K562 (cell line): ENCODE measurements at regions not wholly inside any gene's neighbourhood (a gene's known extent, or its start where the extent isn't known, plus 50 kb on each side); places are given as distances from the start of the nearest gene placed in this dataset.

Source experiments
- ATAC-seq: fragments of 200-7000 bp; cut with Tn5 transposase; 3 replicates; pipeline ENCODE4 v1.9.1; 2020; ENCODE audit warnings: moderate library complexity
- BruUV-seq: library from RNA; stranded (reverse); fragments of 400-500 nt; replicated peaks from 2 replicates; lab custom pipeline; 2021; lab: Mats Ljungman, UMichigan
- CTCF ChIA-PET: fragments of 300-600 bp; formaldehyde crosslinking; extraction: SDS; loops from one replicate; lab custom pipeline; 2021; ENCODE audit warnings: low intra/inter-chr PET ratio; lab: Yijun Ruan, JAX
- POLR2A ChIA-PET: fragments of 300-600, 350-650 bp; sonication (Branson Sonifier 250); formaldehyde crosslinking; extraction: SDS; loops from one replicate; lab custom pipeline; 2021; ENCODE audit warnings: antibody characterized with exemption, inconsistent platforms; lab: Yijun Ruan, JAX
- DNase-seq, 4 experiments: peaks; one replicate each; pipeline versions ENCODE4 v3.0.0 to v3.0.0-alpha.2; 2011 to 2018; ENCODE audit warnings: low spot score in 3 of 4, mixed read lengths in 3 of 4; ENCODE audit errors: extremely low read depth in 1 of 4
- FAIRE-seq: peaks from 2 replicates; lab custom pipeline; 2011; peaks lifted over from hg19 to GRCh38; lab: Jason Lieb, UNC
- H2AFZ ChIP-seq: 2 replicates; pipeline ENCODE4 v1.6.0; 2011; ENCODE audit warnings: low read depth, low read length, control low read depth, inconsistent platforms
- H3K27ac ChIP-seq: fragments of 200-600 bp; 3 replicates; pipeline ENCODE4 v1.8.0; 2011; ENCODE audit warnings: low read depth, mild to moderate bottlenecking, control low read depth, inconsistent platforms, low read length, moderate library complexity, mixed read lengths; ENCODE audit errors: extremely low read depth
- H3K27me3 ChIP-seq, 2 experiments: fragments of 300-600 bp in 1 of 2; 2 replicates in 1 of 2; 3 replicates in 1 of 2; pipeline versions ENCODE4 v1.6.0 to v1.8.0; 2011; ENCODE audit warnings: inconsistent platforms in 2 of 2, low read length in 2 of 2, mild to moderate bottlenecking in 1 of 2, mixed read lengths in 1 of 2, moderate library complexity in 1 of 2; ENCODE audit not compliant: control insufficient read depth in 2 of 2, insufficient read depth in 2 of 2
- H3K36me3 ChIP-seq: fragments of 300-600 bp; 3 replicates; pipeline ENCODE4 v1.8.0; 2011; ENCODE audit warnings: mild to moderate bottlenecking, low read length, inconsistent platforms; ENCODE audit not compliant: control insufficient read depth, insufficient read depth
- H3K4me1 ChIP-seq, 2 experiments: fragments of 200-600 bp in 1 of 2; replicated peaks in 1 of 2; 2 replicates in 1 of 2; 3 replicates in 1 of 2; pipeline versions ENCODE4 v1.5.1 to v1.8.0; 2011; ENCODE audit warnings: inconsistent platforms in 2 of 2, low read length in 2 of 2, mild to moderate bottlenecking in 1 of 2, mixed read lengths in 1 of 2, moderate library complexity in 1 of 2; ENCODE audit not compliant: control insufficient read depth in 2 of 2, insufficient read depth in 2 of 2
- H3K4me2 ChIP-seq: 2 replicates; pipeline ENCODE4 v1.6.1; 2011; ENCODE audit warnings: low read length, control low read depth, inconsistent platforms, mixed read lengths; ENCODE audit not compliant: insufficient read depth
- H3K4me3 ChIP-seq: fragments of 200-600 bp; sonication (generic), shearing (Covaris generic); 2 replicates; pipeline ENCODE4 v1.5.1; 2016; ENCODE audit warnings: control low read depth, inconsistent platforms
- H3K79me2 ChIP-seq: fragments of 200-600 bp; 3 replicates; pipeline ENCODE4 v1.8.0; 2011; ENCODE audit warnings: low read length, inconsistent platforms; ENCODE audit not compliant: control insufficient read depth, insufficient read depth
- H3K9ac ChIP-seq, 2 experiments: 2 replicates each; pipeline versions ENCODE4 v1.6.0 to v1.6.1; 2011; ENCODE audit warnings: low read depth in 2 of 2, low read length in 2 of 2, control low read depth in 1 of 2, inconsistent platforms in 1 of 2, mild to moderate bottlenecking in 1 of 2, mixed read lengths in 1 of 2; ENCODE audit not compliant: insufficient read depth in 1 of 2
- H3K9me1 ChIP-seq: one replicate; pipeline ENCODE4 v1.6.0; 2011; ENCODE audit warnings: inconsistent platforms, mild to moderate bottlenecking, low read length, moderate library complexity; ENCODE audit not compliant: control insufficient read depth, insufficient read depth
- H3K9me3 ChIP-seq: replicated peaks from 2 replicates; pipeline ENCODE4 v1.5.1; 2011; ENCODE audit warnings: low read depth, low read length, inconsistent platforms; ENCODE audit not compliant: control insufficient read depth, insufficient read depth
- H4K20me1 ChIP-seq: replicated peaks from 2 replicates; pipeline ENCODE4 v1.6.1; 2011; ENCODE audit warnings: low read length, inconsistent platforms, mixed read lengths; ENCODE audit not compliant: control insufficient read depth, insufficient read depth
- C11orf30 ChIP-seq: fragments of 450-650 bp; IDR thresholded peaks from 2 replicates; pipeline ENCODE4 v1.6.1; 2016; ENCODE audit warnings: low read depth, mild to moderate bottlenecking
- CTCF ChIP-seq, 3 experiments: IDR thresholded peaks in 2 of 3; conservative IDR thresholded peaks in 1 of 3; 2 replicates each; pipeline ENCODE4 v1.5.1; 2011 to 2012; ENCODE audit warnings: low read length in 3 of 3, mild to moderate bottlenecking in 3 of 3, control low read depth in 2 of 3, improper control_type of control experiment in 1 of 3, inconsistent platforms in 1 of 3, low read depth in 1 of 3, mixed read lengths in 1 of 3, moderate library complexity in 1 of 3; ENCODE audit not compliant: insufficient read depth in 2 of 3
- ETS2 ChIP-seq: IDR thresholded peaks from 2 replicates; pipeline ENCODE4 v1.6.1; 2016; ENCODE audit warnings: borderline replicate concordance, missing genetic modification characterization, mild to moderate bottlenecking, moderate library complexity, missing compliant biosample characterization; ENCODE audit not compliant: poor library complexity, severe bottlenecking
- HOXB6 ChIP-seq: fragments of 250-450 bp; sonication (Bioruptor Pico); IDR thresholded peaks from 2 replicates; pipeline ENCODE4 v1.5.1; 2022; ENCODE audit warnings: mild to moderate bottlenecking, borderline replicate concordance
- NFE2 ChIP-seq: IDR thresholded peaks from 2 replicates; pipeline ENCODE4 v1.6.1; 2014; ENCODE audit warnings: antibody characterized with exemption, low read depth
- PHF20 ChIP-seq: fragments of 450-650 bp; IDR thresholded peaks from 2 replicates; pipeline ENCODE4 v1.6.1; 2018; ENCODE audit not compliant: partially characterized antibody
- RBM15 ChIP-seq: fragments of 200-400 bp; formaldehyde crosslinking; IDR thresholded peaks from 2 replicates; pipeline ENCODE4 v1.6.1; 2018; ENCODE audit warnings: mild to moderate bottlenecking, low read length, moderate library complexity; ENCODE audit not compliant: insufficient read depth
- TCFL5 ChIP-seq: fragments of 250-450 bp; sonication (Bioruptor Pico); conservative IDR thresholded peaks from 2 replicates; pipeline ENCODE4 v1.6.1; 2021; ENCODE audit warnings: mild to moderate bottlenecking, moderate library complexity, matching md5 sums
- ZNF668 ChIP-seq: fragments of 250-450 bp; sonication (Bioruptor Pico); IDR thresholded peaks from 2 replicates; pipeline ENCODE4 v1.8.0; 2022; ENCODE audit warnings: mild to moderate bottlenecking, inconsistent platforms
- WGBS: fragments of 100-300 bp; shearing (Covaris generic); methylation state at CpG from one replicate; pipeline ENCODE4 v1.1.6; 2016; ENCODE audit warnings: low coverage, mixed read lengths; ENCODE audit not compliant: insufficient coverage; ENCODE audit errors: missing lambda C conversion rate; 5-methylcytosine and 5-hydroxymethylcytosine counted together
- in situ Hi-C: fragments of 300-500 bp; cut with MboI; formaldehyde crosslinking; loops from 4 replicates; pipeline ENCODE4 v1.15.0; 2018; ENCODE audit warnings: inconsistent platforms, mixed read lengths
- intact Hi-C: fragments of 100-400 bp; cut with micrococcal nuclease; formaldehyde crosslinking; loops from 2 replicates; pipeline ENCODE4 v1.14.2; 2022
- TF ChIP-seq, protein P1 (sequence below), 2 experiments: fragments of 450-650 bp in 1 of 2; sonication (generic) in 1 of 2; formaldehyde crosslinking in 1 of 2; IDR thresholded peaks in 1 of 2; conservative IDR thresholded peaks in 1 of 2; 2 replicates each; pipeline versions ENCODE4 v1.6.1 to v1.8.1; 2016 to 2023; ENCODE audit warnings: mild to moderate bottlenecking in 2 of 2, moderate library complexity in 2 of 2, inconsistent platforms in 1 of 2, missing genetic modification reagents in 1 of 2

DNA sequence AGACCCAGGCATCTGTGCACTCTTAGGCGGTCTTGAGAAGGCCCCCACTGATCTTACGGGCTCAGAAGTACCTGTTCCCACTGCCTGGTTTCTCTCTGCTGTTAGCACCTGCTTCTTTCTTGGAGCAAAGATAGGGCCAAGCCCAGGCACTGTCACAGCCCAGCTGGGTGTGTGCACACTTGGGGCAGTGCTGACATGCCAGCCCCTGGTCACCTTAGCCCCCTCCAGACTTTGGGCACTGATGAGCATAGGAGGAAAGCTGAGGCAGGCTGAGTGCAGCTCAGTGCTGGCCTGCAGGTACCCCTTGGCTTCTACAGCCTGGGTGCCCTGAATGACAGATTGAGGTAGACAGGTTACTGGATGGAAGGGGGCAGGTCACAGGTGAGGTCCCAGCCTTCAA is 105.7 kb upstream of the AHI1 start:
- no TSS peak for BruUV-seq
- H3K79me2 ChIP-seq, result no peaks in the 10 kb centered on the region
- H3K27me3 ChIP-seq, result peaks cover 4 to 16% of the 10 kb centered on the region in 2 experiments; a peak in 2 of 5 replicates
- no peak for TF ChIP-seq HOXB6
- TF ChIP-seq CTCF (IDR thresholded peaks at IDR 0.05 in 2 of 3, conservative IDR thresholded peaks at IDR 0.05 in 1 of 3; ENCODE audit: insufficient read depth in 2 of 3, low read depth in 1 of 3, low read length in 3 of 3), result no peak
- TF ChIP-seq, protein P1, sequence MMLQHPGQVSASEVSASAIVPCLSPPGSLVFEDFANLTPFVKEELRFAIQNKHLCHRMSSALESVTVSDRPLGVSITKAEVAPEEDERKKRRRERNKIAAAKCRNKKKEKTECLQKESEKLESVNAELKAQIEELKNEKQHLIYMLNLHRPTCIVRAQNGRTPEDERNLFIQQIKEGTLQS (IDR thresholded peaks at IDR 0.05), result no peak
- TF ChIP-seq, protein P1 (CRISPR knock-in tag; conservative IDR thresholded peaks at IDR 0.05), result no peak
- TF ChIP-seq PHF20, result no peak
- TF ChIP-seq NFE2, result no peak
- no peak for TF ChIP-seq ZNF668
- TF ChIP-seq RBM15, result no peak
- no peak for TF ChIP-seq C11orf30
- TF ChIP-seq TCFL5 (CRISPR knock-in tag), result no peak
- TF ChIP-seq ETS2 (tag), result no peak
- intact Hi-C loops, result no loop called here
- no peak overlapping the region for H3K4me2 ChIP-seq
- ATAC-seq (no peak), DNase-seq (no peak), FAIRE-seq (no peak)
- WGBS, result 4% methylated on average over 2 of the region's 2 CpGs
- H2AFZ ChIP-seq, result no peak overlapping the region
- no peaks in the 10 kb centered on the region for H3K9me1 ChIP-seq
- ChIA-PET CTCF (no interaction called here), POLR2A (interaction anchor here (1.2 to 1.6 kb wide), 2 partner anchors 11 to 35 kb away, joined by 3 read pairs; no protein-coding TSS in a partner anchor)
- H3K36me3 ChIP-seq, result no peaks in the 10 kb centered on the region
- H3K9me3 ChIP-seq, result no peaks in the 10 kb centered on the region
- H4K20me1 ChIP-seq, result no peaks in the 10 kb centered on the region
- H3K27ac ChIP-seq, result no peak overlapping the region
- in situ Hi-C loops, result no loop called here
- H3K9ac ChIP-seq, result no peak overlapping the region
- no peak overlapping the region for H3K4me3 ChIP-seq
- peaks cover 0 to 3% of the 10 kb centered on the region in 2 experiments; a peak in 1 of 5 replicates for H3K4me1 ChIP-seq
